ENCODE measurements at regions not wholly inside any gene's neighbourhood (a gene's known extent, or its start where the extent isn't known, plus 50 kb on each side); places are given as distances from the start of the nearest gene placed in this dataset.
A peak's percentile ranks its signal among the peaks of the same experiment; 100 is the strongest.

GRCh38 chr11:111123463-111124398 lies 121.8 kb upstream of the POU2AF2 start:
- TF ChIP-seq POLR2A (IDR thresholded peaks at IDR 0.05) (no peak), CTCF (IDR thresholded peaks at IDR 0.05) (no peak)
- DNase-seq (ENCODE audit: low spot score in 2 of 2), result no peak
- intact Hi-C loops (cut with DNase I; ENCODE audit: low total_unique reads), result no loop called here
- H3K4me3 ChIP-seq (ENCODE audit: low read depth, poor library complexity, severe bottlenecking), result no peak overlapping the region
- WGBS, 2 donors, result 31 to 59% methylated on average over 1 of the region's 1 CpG

DNA sequence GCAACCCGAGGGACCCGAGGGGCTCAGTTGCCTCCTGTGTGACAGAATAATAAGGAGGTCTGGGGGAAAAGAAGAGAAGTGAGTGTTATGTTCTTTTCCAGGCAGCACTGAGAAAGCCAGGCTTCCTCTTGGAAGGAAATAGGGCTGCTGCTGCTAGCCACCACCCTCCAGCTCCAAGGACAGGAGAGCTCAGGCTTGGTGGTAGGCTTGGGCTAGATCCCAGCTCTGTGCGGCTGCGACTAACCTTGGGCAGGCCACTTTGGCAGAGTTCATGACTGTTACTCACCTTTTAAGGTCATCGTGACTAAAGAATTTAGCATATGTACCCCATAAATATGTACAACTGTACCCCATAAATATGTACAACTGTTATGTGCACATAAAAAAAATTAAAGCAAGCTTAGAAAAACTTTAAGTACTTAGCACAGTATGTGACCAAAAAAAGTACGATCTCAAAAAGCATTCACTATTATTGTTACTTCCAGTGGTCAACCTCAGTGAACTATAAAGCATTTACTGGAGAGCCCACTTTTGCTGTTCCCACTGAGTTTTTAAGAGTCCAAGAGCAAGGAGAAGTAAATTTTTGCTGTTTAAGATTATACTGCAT lies 124.7 kb upstream of the POU2AF2 start:
- no peak for TF ChIP-seq POLR2A (IDR thresholded peaks at IDR 0.05)
- no peak for TF ChIP-seq CTCF (IDR thresholded peaks at IDR 0.05)
- no peak overlapping the region for H3K4me3 ChIP-seq (ENCODE audit: low read depth, poor library complexity, severe bottlenecking)
- intact Hi-C loops (cut with DNase I; ENCODE audit: low total_unique reads), result no loop called here
- WGBS, 2 donors, result 75 to 78% methylated on average over 6 of the region's 6 CpGs
- no peak for DNase-seq (ENCODE audit: low spot score in 2 of 2)

- peak; percentile 16 to 85 for DNase-seq (ENCODE audit: low spot score in 2 of 2)
- WGBS, 2 donors, result 56 to 58% methylated on average over 10 of the region's 10 CpGs
- intact Hi-C loops (cut with DNase I; ENCODE audit: low total_unique reads), result no loop called here
- H3K4me3 ChIP-seq (ENCODE audit: low read depth, poor library complexity, severe bottlenecking), result no peak overlapping the region
- no peak for TF ChIP-seq CTCF (IDR thresholded peaks at IDR 0.05)
- TF ChIP-seq POLR2A (IDR thresholded peaks at IDR 0.05), result no peak
These were observed 125.4 kb upstream of the POU2AF2 start for GRCh38 chr11:111120161-111120560.

- no peak for TF ChIP-seq CTCF (IDR thresholded peaks at IDR 0.05)
- no peak for TF ChIP-seq POLR2A (IDR thresholded peaks at IDR 0.05)
- intact Hi-C loops (cut with DNase I; ENCODE audit: low total_unique reads), result no loop called here
- WGBS, 2 donors, result 73 to 77% methylated on average over 3 of the region's 3 CpGs
- no peak overlapping the region for H3K4me3 ChIP-seq (ENCODE audit: low read depth, poor library complexity, severe bottlenecking)
- no peak for DNase-seq (ENCODE audit: low spot score in 2 of 2)
These were observed 125.8 kb upstream of the POU2AF2 start for GRCh38 chr11:111119751-111120150.

- no peak overlapping the region for H3K4me3 ChIP-seq (ENCODE audit: low read depth, poor library complexity, severe bottlenecking)
- 45 to 89% methylated on average over 1 of the region's 1 CpG for WGBS, 2 donors
- DNase-seq (ENCODE audit: low spot score in 2 of 2), result no peak
- intact Hi-C loops (cut with DNase I; ENCODE audit: low total_unique reads), result no loop called here
- TF ChIP-seq POLR2A (IDR thresholded peaks at IDR 0.05) (no peak), CTCF (IDR thresholded peaks at IDR 0.05) (no peak)
These were observed 129.6 kb upstream of the POU2AF2 start for GRCh38 chr11:111115890-111116289.

All from lower leg skin (tissue), 4 donors.